K562 (cell line): ENCODE measurements at regions not wholly inside any gene's neighbourhood (a gene's known extent, or its start where the extent isn't known, plus 50 kb on each side); places are given as distances from the start of the nearest gene placed in this dataset.
A peak's percentile ranks its signal among the peaks of the same experiment; 100 is the strongest.

Source experiments
- ATAC-seq: fragments of 200-7000 bp; cut with Tn5 transposase; 3 replicates; pipeline ENCODE4 v1.9.1; 2020; ENCODE audit warnings: moderate library complexity
- BruUV-seq: library from RNA; stranded (reverse); fragments of 400-500 nt; replicated peaks from 2 replicates; lab custom pipeline; 2021; lab: Mats Ljungman, UMichigan
- CTCF ChIA-PET: fragments of 300-600 bp; formaldehyde crosslinking; extraction: SDS; loops from one replicate; lab custom pipeline; 2021; ENCODE audit warnings: low intra/inter-chr PET ratio; lab: Yijun Ruan, JAX
- POLR2A ChIA-PET: fragments of 300-600, 350-650 bp; sonication (Branson Sonifier 250); formaldehyde crosslinking; extraction: SDS; loops from one replicate; lab custom pipeline; 2021; ENCODE audit warnings: antibody characterized with exemption, inconsistent platforms; lab: Yijun Ruan, JAX
- DNase-seq, 4 experiments: peaks; one replicate each; pipeline versions ENCODE4 v3.0.0 to v3.0.0-alpha.2; 2011 to 2018; ENCODE audit warnings: low spot score in 3 of 4, mixed read lengths in 3 of 4; ENCODE audit errors: extremely low read depth in 1 of 4
- FAIRE-seq: peaks from 2 replicates; lab custom pipeline; 2011; peaks lifted over from hg19 to GRCh38; lab: Jason Lieb, UNC
- H2AFZ ChIP-seq: 2 replicates; pipeline ENCODE4 v1.6.0; 2011; ENCODE audit warnings: low read depth, low read length, control low read depth, inconsistent platforms
- H3K27ac ChIP-seq: fragments of 200-600 bp; 3 replicates; pipeline ENCODE4 v1.8.0; 2011; ENCODE audit warnings: low read depth, mild to moderate bottlenecking, control low read depth, inconsistent platforms, low read length, moderate library complexity, mixed read lengths; ENCODE audit errors: extremely low read depth
- H3K27me3 ChIP-seq, 2 experiments: fragments of 300-600 bp in 1 of 2; 2 replicates in 1 of 2; 3 replicates in 1 of 2; pipeline versions ENCODE4 v1.6.0 to v1.8.0; 2011; ENCODE audit warnings: inconsistent platforms in 2 of 2, low read length in 2 of 2, mild to moderate bottlenecking in 1 of 2, mixed read lengths in 1 of 2, moderate library complexity in 1 of 2; ENCODE audit not compliant: control insufficient read depth in 2 of 2, insufficient read depth in 2 of 2
- H3K36me3 ChIP-seq: fragments of 300-600 bp; 3 replicates; pipeline ENCODE4 v1.8.0; 2011; ENCODE audit warnings: mild to moderate bottlenecking, low read length, inconsistent platforms; ENCODE audit not compliant: control insufficient read depth, insufficient read depth
- H3K4me1 ChIP-seq, 2 experiments: fragments of 200-600 bp in 1 of 2; replicated peaks in 1 of 2; 2 replicates in 1 of 2; 3 replicates in 1 of 2; pipeline versions ENCODE4 v1.5.1 to v1.8.0; 2011; ENCODE audit warnings: inconsistent platforms in 2 of 2, low read length in 2 of 2, mild to moderate bottlenecking in 1 of 2, mixed read lengths in 1 of 2, moderate library complexity in 1 of 2; ENCODE audit not compliant: control insufficient read depth in 2 of 2, insufficient read depth in 2 of 2
- H3K4me2 ChIP-seq: 2 replicates; pipeline ENCODE4 v1.6.1; 2011; ENCODE audit warnings: low read length, control low read depth, inconsistent platforms, mixed read lengths; ENCODE audit not compliant: insufficient read depth
- H3K4me3 ChIP-seq: fragments of 200-600 bp; sonication (generic), shearing (Covaris generic); 2 replicates; pipeline ENCODE4 v1.5.1; 2016; ENCODE audit warnings: control low read depth, inconsistent platforms
- H3K79me2 ChIP-seq: fragments of 200-600 bp; 3 replicates; pipeline ENCODE4 v1.8.0; 2011; ENCODE audit warnings: low read length, inconsistent platforms; ENCODE audit not compliant: control insufficient read depth, insufficient read depth
- H3K9ac ChIP-seq, 2 experiments: 2 replicates each; pipeline versions ENCODE4 v1.6.0 to v1.6.1; 2011; ENCODE audit warnings: low read depth in 2 of 2, low read length in 2 of 2, control low read depth in 1 of 2, inconsistent platforms in 1 of 2, mild to moderate bottlenecking in 1 of 2, mixed read lengths in 1 of 2; ENCODE audit not compliant: insufficient read depth in 1 of 2
- H3K9me1 ChIP-seq: one replicate; pipeline ENCODE4 v1.6.0; 2011; ENCODE audit warnings: inconsistent platforms, mild to moderate bottlenecking, low read length, moderate library complexity; ENCODE audit not compliant: control insufficient read depth, insufficient read depth
- H3K9me3 ChIP-seq: replicated peaks from 2 replicates; pipeline ENCODE4 v1.5.1; 2011; ENCODE audit warnings: low read depth, low read length, inconsistent platforms; ENCODE audit not compliant: control insufficient read depth, insufficient read depth
- H4K20me1 ChIP-seq: replicated peaks from 2 replicates; pipeline ENCODE4 v1.6.1; 2011; ENCODE audit warnings: low read length, inconsistent platforms, mixed read lengths; ENCODE audit not compliant: control insufficient read depth, insufficient read depth
- CBX2 ChIP-seq: fragments of 200-600 bp; sonication (generic); IDR thresholded peaks from one replicate; pipeline ENCODE4 v1.6.1; 2012; ENCODE audit warnings: mild to moderate bottlenecking, low read length, inconsistent platforms; ENCODE audit not compliant: insufficient read depth, poor library complexity, severe bottlenecking
- EHMT2 ChIP-seq: fragments of 450-650 bp; IDR thresholded peaks from 2 replicates; pipeline ENCODE4 v1.6.1; 2018; ENCODE audit warnings: antibody characterized with exemption
- ESRRA ChIP-seq: fragments of 450-650 bp; IDR thresholded peaks from 2 replicates; pipeline ENCODE4 v1.6.1; 2014; ENCODE audit warnings: low read depth, mild to moderate bottlenecking, moderate library complexity, borderline replicate concordance
- GABPB1 ChIP-seq: sonication (generic); formaldehyde crosslinking; IDR thresholded peaks from 2 replicates; pipeline ENCODE4 v1.8.0; 2022; ENCODE audit warnings: mild to moderate bottlenecking, missing genetic modification reagents
- HNRNPL ChIP-seq: fragments of 200-400 bp; formaldehyde crosslinking; IDR thresholded peaks from 2 replicates; pipeline ENCODE4 v1.6.1; 2017; ENCODE audit warnings: low read depth, mild to moderate bottlenecking, low read length
- KLF16 ChIP-seq: IDR thresholded peaks from 2 replicates; pipeline ENCODE4 v1.6.1; 2016; ENCODE audit warnings: antibody characterized with exemption
- RBM14 ChIP-seq: fragments of 200-400 bp; formaldehyde crosslinking; IDR thresholded peaks from 2 replicates; pipeline ENCODE4 v1.6.1; 2018; ENCODE audit warnings: low read depth, mild to moderate bottlenecking, low read length, moderate library complexity, borderline replicate concordance; ENCODE audit not compliant: insufficient read depth
- TAF1 ChIP-seq: IDR thresholded peaks from 2 replicates; pipeline ENCODE4 v1.6.1; 2011; ENCODE audit warnings: mild to moderate bottlenecking, low read length, moderate library complexity; ENCODE audit not compliant: insufficient read depth, control insufficient read depth, severe bottlenecking; ENCODE audit errors: extremely low read depth
- ZEB2 ChIP-seq: fragments of 450-650 bp; IDR thresholded peaks from 2 replicates; pipeline ENCODE4 v1.6.1; 2016
- ZKSCAN8 ChIP-seq: fragments of 200-800 bp; sonication (Bioruptor generic); IDR thresholded peaks from 2 replicates; pipeline ENCODE4 v1.6.1; 2016; ENCODE audit warnings: missing genetic modification characterization, missing compliant biosample characterization
- ZNF143 ChIP-seq: sonication (generic); formaldehyde crosslinking; IDR thresholded peaks from 2 replicates; pipeline ENCODE4 v1.9.0; 2022; ENCODE audit warnings: mild to moderate bottlenecking, missing genetic modification reagents
- ZNF408 ChIP-seq: fragments of 250-450 bp; sonication (Bioruptor Pico); IDR thresholded peaks from 2 replicates; pipeline ENCODE4 v1.4.0; 2020; ENCODE audit warnings: low read depth, mild to moderate bottlenecking, moderate library complexity
- WGBS: fragments of 100-300 bp; shearing (Covaris generic); methylation state at CpG from one replicate; pipeline ENCODE4 v1.1.6; 2016; ENCODE audit warnings: low coverage, mixed read lengths; ENCODE audit not compliant: insufficient coverage; ENCODE audit errors: missing lambda C conversion rate; 5-methylcytosine and 5-hydroxymethylcytosine counted together
- in situ Hi-C: fragments of 300-500 bp; cut with MboI; formaldehyde crosslinking; loops from 4 replicates; pipeline ENCODE4 v1.15.0; 2018; ENCODE audit warnings: inconsistent platforms, mixed read lengths
- intact Hi-C: fragments of 100-400 bp; cut with micrococcal nuclease; formaldehyde crosslinking; loops from 2 replicates; pipeline ENCODE4 v1.14.2; 2022
- TF ChIP-seq, protein P1 (sequence below): sonication (generic); formaldehyde crosslinking; IDR thresholded peaks from 2 replicates; pipeline ENCODE4 v1.8.0; 2022; ENCODE audit warnings: mild to moderate bottlenecking, missing genetic modification reagents
- TF ChIP-seq, protein P2 (sequence below): fragments of 200-400 bp; formaldehyde crosslinking; IDR thresholded peaks from 2 replicates; pipeline ENCODE4 v1.6.1; 2017; ENCODE audit warnings: mild to moderate bottlenecking, low read depth, low read length, moderate library complexity
- TF ChIP-seq, protein P3 (sequence below), 2 experiments: fragments of 200-800 bp in 1 of 2; sonication (Bioruptor generic) in 1 of 2; sonication (generic) in 1 of 2; formaldehyde crosslinking in 1 of 2; IDR thresholded peaks in 1 of 2; conservative IDR thresholded peaks in 1 of 2; 2 replicates each; pipeline versions ENCODE4 v1.5.0 to v1.6.1; 2016 to 2020; ENCODE audit warnings: missing compliant biosample characterization in 1 of 2, missing genetic modification characterization in 1 of 2, missing genetic modification reagents in 1 of 2

DNA sequence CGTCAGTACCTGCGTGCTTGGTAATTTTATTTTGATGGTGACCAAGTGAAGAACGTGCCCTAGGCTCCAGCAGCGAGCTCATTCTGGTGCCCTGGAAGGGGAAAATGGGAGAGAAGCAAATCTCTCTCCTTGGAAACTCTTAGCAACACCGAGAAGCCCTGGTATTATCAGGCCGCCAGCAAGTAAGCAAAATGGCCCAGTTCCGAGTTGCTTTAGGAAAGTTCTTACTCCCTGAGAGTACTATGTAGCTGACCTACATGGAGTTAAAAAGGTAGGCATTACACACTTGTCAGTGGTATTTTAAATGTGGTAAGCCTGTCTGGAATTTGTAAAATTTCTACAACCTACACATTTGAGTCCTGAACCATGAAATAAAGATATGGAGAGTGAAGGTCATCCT is 146.4 kb downstream of the CPEB2 start:
- no TSS peak for BruUV-seq
- Histone ChIP-seq H3K27me3 (no peaks in the 10 kb centered on the region), H3K4me2 (no peak overlapping the region), H4K20me1 (no peaks in the 10 kb centered on the region), H3K9me1 (no peaks in the 10 kb centered on the region), H3K4me3 (no peak overlapping the region), H3K9me3 (no peaks in the 10 kb centered on the region), H3K9ac (no peak overlapping the region), H3K36me3 (no peaks in the 10 kb centered on the region), H3K4me1 (peaks cover 23 to 43% of the 10 kb centered on the region in 2 experiments), H3K27ac (no peak overlapping the region), H2AFZ (peak overlapping the region; percentile 90), H3K79me2 (no peaks in the 10 kb centered on the region)
- CTCF ChIA-PET, result no interaction called here
- WGBS, result 59% methylated on average over 7 of the region's 7 CpGs
- intact Hi-C loops, result no loop called here
- DNase-seq (no peak), FAIRE-seq (no peak), ATAC-seq (no peak)
- POLR2A ChIA-PET, result interaction anchor here (1.4 kb wide), 1 partner anchor 16 kb away, joined by 5 read pairs; no protein-coding TSS in a partner anchor
- in situ Hi-C loops, result no loop called here
- TF ChIP-seq KLF16, result no peak
- TF ChIP-seq, protein P1, sequence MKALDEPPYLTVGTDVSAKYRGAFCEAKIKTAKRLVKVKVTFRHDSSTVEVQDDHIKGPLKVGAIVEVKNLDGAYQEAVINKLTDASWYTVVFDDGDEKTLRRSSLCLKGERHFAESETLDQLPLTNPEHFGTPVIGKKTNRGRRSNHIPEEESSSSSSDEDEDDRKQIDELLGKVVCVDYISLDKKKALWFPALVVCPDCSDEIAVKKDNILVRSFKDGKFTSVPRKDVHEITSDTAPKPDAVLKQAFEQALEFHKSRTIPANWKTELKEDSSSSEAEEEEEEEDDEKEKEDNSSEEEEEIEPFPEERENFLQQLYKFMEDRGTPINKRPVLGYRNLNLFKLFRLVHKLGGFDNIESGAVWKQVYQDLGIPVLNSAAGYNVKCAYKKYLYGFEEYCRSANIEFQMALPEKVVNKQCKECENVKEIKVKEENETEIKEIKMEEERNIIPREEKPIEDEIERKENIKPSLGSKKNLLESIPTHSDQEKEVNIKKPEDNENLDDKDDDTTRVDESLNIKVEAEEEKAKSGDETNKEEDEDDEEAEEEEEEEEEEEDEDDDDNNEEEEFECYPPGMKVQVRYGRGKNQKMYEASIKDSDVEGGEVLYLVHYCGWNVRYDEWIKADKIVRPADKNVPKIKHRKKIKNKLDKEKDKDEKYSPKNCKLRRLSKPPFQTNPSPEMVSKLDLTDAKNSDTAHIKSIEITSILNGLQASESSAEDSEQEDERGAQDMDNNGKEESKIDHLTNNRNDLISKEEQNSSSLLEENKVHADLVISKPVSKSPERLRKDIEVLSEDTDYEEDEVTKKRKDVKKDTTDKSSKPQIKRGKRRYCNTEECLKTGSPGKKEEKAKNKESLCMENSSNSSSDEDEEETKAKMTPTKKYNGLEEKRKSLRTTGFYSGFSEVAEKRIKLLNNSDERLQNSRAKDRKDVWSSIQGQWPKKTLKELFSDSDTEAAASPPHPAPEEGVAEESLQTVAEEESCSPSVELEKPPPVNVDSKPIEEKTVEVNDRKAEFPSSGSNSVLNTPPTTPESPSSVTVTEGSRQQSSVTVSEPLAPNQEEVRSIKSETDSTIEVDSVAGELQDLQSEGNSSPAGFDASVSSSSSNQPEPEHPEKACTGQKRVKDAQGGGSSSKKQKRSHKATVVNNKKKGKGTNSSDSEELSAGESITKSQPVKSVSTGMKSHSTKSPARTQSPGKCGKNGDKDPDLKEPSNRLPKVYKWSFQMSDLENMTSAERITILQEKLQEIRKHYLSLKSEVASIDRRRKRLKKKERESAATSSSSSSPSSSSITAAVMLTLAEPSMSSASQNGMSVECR (CRISPR knock-in tag), result no peak
- TF ChIP-seq ZNF143 (CRISPR knock-in tag), result no peak
- no peak for TF ChIP-seq ZKSCAN8 (CRISPR knock-in tag)
- no peak for TF ChIP-seq ZEB2
- TF ChIP-seq, protein P2, sequence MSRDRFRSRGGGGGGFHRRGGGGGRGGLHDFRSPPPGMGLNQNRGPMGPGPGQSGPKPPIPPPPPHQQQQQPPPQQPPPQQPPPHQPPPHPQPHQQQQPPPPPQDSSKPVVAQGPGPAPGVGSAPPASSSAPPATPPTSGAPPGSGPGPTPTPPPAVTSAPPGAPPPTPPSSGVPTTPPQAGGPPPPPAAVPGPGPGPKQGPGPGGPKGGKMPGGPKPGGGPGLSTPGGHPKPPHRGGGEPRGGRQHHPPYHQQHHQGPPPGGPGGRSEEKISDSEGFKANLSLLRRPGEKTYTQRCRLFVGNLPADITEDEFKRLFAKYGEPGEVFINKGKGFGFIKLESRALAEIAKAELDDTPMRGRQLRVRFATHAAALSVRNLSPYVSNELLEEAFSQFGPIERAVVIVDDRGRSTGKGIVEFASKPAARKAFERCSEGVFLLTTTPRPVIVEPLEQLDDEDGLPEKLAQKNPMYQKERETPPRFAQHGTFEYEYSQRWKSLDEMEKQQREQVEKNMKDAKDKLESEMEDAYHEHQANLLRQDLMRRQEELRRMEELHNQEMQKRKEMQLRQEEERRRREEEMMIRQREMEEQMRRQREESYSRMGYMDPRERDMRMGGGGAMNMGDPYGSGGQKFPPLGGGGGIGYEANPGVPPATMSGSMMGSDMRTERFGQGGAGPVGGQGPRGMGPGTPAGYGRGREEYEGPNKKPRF, result no peak
- no peak for TF ChIP-seq GABPB1 (CRISPR knock-in tag)
- no peak for TF ChIP-seq ZNF408
- no peak for TF ChIP-seq HNRNPL
- TF ChIP-seq, protein P3, sequence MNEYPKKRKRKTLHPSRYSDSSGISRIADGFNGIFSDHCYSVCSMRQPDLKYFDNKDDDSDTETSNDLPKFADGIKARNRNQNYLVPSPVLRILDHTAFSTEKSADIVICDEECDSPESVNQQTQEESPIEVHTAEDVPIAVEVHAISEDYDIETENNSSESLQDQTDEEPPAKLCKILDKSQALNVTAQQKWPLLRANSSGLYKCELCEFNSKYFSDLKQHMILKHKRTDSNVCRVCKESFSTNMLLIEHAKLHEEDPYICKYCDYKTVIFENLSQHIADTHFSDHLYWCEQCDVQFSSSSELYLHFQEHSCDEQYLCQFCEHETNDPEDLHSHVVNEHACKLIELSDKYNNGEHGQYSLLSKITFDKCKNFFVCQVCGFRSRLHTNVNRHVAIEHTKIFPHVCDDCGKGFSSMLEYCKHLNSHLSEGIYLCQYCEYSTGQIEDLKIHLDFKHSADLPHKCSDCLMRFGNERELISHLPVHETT (CRISPR knock-in tag; conservative IDR thresholded peaks at IDR 0.05 in 1 of 2, IDR thresholded peaks at IDR 0.05 in 1 of 2), result no peak
- no peak for TF ChIP-seq ESRRA
- TF ChIP-seq TAF1, result no peak
- TF ChIP-seq RBM14, result no peak
- no peak for TF ChIP-seq CBX2
- TF ChIP-seq EHMT2, result no peak
